ENCODE measurements at regions not wholly inside any gene's neighbourhood (a gene's known extent, or its start where the extent isn't known, plus 50 kb on each side); places are given as distances from the start of the nearest gene placed in this dataset.

DNA sequence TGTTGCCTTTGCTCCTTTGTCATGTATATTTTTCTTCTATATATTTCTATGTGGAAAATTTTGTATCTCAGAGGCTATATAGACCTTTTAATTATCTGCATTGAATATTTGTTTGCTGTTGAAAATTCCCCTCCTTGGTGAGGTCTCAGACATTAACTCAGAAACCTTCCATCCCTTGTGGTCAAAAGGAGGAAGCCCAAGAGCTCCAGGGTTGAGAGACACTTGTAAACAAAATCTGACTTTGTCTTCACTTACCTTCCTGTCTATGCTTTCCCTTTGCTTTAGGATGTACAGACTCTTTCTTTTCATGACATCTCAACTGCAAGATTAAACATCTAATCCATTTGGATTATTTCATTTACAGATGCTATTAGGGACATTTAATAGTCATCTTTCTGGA, 157.5 kb downstream of the PCDH20 start:
- no peak for TF ChIP-seq POLR2A (IDR thresholded peaks at IDR 0.05)
- TF ChIP-seq, protein P1, sequence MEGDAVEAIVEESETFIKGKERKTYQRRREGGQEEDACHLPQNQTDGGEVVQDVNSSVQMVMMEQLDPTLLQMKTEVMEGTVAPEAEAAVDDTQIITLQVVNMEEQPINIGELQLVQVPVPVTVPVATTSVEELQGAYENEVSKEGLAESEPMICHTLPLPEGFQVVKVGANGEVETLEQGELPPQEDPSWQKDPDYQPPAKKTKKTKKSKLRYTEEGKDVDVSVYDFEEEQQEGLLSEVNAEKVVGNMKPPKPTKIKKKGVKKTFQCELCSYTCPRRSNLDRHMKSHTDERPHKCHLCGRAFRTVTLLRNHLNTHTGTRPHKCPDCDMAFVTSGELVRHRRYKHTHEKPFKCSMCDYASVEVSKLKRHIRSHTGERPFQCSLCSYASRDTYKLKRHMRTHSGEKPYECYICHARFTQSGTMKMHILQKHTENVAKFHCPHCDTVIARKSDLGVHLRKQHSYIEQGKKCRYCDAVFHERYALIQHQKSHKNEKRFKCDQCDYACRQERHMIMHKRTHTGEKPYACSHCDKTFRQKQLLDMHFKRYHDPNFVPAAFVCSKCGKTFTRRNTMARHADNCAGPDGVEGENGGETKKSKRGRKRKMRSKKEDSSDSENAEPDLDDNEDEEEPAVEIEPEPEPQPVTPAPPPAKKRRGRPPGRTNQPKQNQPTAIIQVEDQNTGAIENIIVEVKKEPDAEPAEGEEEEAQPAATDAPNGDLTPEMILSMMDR (IDR thresholded peaks at IDR 0.05), result no peak

Measured in heart left ventricle (tissue), 13 donors.